C4-2B (cell line): ENCODE measurements at regions not wholly inside any gene's neighbourhood (a gene's known extent, or its start where the extent isn't known, plus 50 kb on each side); places are given as distances from the start of the nearest gene placed in this dataset.

Experiments used
- ZFX ChIP-seq: fragments of 450-650 bp; IDR thresholded peaks from 2 replicates; pipeline ENCODE4 v1.6.1; 2017
- TF ChIP-seq, protein P1 (sequence below): fragments of 450-650 bp; conservative IDR thresholded peaks from 2 replicates; pipeline ENCODE4 v1.5.1; 2017; ENCODE audit warnings: mild to moderate bottlenecking

DNA sequence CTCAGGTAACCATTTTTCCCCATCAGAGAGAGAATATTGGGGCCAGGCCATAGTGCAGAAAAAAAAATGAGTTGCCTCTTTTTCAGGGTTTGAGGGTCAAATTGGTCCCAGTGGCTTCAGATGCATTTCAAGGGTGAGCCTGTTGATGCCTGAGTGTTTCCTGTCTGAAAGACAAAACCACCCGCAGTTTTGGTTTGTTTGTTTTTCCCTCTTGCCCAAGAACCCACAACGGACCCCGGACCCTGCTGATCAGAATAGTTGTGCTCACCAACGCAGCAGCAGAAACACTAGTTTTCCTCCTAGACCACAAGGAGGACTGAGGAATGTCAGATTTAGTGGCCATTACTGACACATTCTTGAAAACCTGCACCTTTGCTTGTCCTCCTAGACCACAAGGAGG is 1433.1 kb downstream of the PLA2G4A start:
- TF ChIP-seq, protein P1, sequence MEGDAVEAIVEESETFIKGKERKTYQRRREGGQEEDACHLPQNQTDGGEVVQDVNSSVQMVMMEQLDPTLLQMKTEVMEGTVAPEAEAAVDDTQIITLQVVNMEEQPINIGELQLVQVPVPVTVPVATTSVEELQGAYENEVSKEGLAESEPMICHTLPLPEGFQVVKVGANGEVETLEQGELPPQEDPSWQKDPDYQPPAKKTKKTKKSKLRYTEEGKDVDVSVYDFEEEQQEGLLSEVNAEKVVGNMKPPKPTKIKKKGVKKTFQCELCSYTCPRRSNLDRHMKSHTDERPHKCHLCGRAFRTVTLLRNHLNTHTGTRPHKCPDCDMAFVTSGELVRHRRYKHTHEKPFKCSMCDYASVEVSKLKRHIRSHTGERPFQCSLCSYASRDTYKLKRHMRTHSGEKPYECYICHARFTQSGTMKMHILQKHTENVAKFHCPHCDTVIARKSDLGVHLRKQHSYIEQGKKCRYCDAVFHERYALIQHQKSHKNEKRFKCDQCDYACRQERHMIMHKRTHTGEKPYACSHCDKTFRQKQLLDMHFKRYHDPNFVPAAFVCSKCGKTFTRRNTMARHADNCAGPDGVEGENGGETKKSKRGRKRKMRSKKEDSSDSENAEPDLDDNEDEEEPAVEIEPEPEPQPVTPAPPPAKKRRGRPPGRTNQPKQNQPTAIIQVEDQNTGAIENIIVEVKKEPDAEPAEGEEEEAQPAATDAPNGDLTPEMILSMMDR, result no peak
- TF ChIP-seq ZFX, result no peak
